Suppressor macrophage (primary cell): ENCODE measurements at regions not wholly inside any gene's neighbourhood (a gene's known extent, or its start where the extent isn't known, plus 50 kb on each side); places are given as distances from the start of the nearest gene placed in this dataset.

Experiments
- DNase-seq, 4 experiments: peaks; one replicate each; pipeline ENCODE4 v3.0.0-alpha.2; 2020 to 2022

- no peak for DNase-seq
These were observed 76.7 kb downstream of the TRIM29 start for GRCh38 chr11:120061036-120061760.

DNA sequence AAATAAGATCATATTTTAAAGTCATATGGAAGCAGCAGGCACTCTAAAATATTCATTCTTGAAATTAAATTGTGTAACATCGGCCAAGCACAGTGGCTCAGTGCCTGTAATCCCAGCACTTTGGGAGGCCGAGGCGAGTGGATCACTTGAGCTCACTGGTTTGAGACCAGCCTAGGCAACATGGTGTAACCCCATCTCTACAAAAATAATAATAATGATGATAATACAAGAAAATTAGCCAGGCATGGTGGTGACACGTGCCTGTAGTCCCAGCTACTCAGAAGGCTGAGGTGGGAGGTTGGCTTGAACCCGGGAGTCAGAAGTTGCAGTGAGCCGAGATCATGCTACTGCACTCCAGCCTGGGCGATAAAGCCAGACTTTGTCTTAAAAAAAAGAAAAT, 77.4 kb downstream of the TRIM29 start:
- no peak for DNase-seq

DNA sequence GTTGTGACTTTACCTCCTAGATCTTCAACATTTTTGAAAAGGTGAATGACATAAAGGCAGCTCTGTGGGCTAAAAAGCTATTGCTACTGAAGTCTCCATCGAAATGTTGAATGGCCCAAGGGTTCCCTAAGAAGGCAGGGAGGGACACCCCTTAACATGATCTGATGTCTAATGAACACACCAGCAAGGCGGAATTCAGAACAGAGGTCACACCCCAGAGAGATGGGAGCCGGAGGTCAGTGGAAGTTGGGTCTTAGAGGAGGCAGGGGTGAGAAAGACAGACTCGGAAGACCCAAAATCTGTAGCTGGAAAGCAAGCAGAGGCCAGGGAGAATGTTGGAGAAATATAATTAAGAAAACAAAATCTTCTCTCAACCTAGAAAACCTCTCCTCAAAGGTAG, 79.0 kb downstream of the TRIM29 start:
- DNase-seq: no peak

DNA sequence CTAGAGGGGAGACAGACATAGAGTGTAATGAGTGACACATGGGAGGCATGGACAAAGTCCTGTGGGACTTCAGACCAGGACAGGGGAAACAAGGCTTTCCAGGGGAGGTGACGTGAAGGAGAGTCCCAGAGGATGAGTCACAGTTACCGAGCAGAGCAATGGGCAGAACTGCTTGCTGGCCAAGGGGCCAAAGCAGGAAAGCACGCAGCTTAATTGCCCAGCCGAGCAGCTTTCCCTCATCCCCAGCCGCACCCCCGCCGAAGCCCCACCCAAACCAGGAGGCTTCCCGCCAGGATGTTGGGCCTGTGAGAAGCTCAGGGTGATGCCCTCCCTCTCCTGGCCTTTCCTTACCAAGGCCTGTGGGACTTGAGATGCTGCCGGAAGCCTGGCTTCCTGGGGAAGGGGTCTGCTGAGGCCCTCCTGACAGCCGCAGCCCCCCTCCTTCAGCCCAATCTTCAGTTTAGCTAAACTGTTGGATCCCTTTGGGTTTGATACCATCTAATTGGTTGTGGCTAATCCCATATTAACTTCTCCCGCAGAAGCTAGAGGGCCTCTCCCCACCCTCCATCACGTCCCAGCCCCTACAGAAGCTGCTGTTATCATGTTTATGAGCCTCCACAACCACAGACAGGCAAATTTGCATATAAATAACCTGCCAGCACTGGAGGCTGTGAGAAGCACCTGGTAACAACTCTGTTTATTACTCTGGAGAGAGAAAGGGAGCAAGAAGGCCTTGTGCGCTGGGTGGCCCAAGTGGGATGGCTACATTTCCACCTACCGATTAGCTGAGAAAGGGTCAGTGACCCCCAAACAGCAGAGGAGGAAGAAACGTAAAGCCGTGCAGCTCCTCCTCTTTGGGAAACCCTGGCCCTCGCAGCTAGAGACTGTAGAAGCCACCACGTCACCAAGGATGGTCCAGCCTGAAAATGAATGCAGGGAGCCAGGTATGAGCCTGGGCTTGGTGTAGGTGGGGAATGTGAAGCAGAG, 80.0 kb downstream of the TRIM29 start:
- no peak for DNase-seq

- DNase-seq: no peak
These were observed 80.9 kb downstream of the TRIM29 start for GRCh38 chr11:120057028-120057330.

- no peak for DNase-seq
These were observed 81.4 kb downstream of the TRIM29 start for GRCh38 chr11:120056301-120057027.

- DNase-seq: no peak
These were observed 82.3 kb downstream of the TRIM29 start for GRCh38 chr11:120055646-120056045.

DNA sequence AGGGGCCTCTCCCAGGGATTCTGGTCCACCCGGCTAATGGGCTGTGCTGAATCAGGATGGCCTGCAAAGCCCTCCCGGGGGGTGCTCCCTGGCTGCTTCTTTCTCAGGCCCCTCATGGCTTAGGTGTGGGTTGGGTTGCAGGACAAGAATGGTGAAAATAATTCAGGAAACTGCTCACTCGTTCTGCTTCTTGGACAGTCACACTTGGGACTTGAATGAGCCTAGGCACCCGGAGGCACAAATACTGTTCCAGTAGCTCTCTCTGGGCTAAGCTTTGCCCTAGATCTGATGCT, 83.2 kb downstream of the TRIM29 start:
- no peak for DNase-seq

DNA sequence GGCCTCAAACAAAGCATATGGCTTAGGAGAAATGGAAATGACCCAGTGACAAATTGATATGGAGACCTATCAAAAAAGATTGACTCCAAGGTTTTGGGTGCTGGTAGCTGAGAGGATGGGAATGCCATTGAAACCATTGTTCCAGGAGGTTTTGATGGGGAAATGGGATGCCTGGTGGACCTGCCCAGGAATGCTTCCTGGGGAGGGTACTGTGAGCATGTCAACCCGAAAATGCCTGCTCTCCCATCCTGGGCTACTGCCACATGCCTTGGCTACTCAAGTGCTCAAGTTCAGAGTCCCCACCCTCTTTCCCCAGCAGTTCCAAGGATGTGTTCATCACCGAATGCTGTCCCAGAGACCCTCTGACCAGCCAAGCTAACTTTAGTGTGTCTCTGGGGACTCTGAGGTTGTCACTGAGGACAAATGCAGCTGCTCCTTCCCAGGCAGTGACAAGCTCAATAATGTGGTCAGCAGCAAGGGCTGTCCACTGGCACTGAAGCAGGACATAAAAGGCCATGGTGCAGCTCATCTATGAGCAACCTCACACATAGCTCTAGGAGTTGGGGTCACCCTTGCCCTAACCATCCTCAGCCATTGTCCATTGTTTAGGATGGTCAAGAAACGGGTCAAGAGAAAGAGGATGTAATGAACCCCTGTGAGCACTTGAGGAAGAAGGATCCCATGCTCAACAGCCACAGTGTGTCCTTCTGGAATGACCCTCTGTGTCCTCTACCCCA, 83.7 kb downstream of the TRIM29 start:
- no peak for DNase-seq

DNA sequence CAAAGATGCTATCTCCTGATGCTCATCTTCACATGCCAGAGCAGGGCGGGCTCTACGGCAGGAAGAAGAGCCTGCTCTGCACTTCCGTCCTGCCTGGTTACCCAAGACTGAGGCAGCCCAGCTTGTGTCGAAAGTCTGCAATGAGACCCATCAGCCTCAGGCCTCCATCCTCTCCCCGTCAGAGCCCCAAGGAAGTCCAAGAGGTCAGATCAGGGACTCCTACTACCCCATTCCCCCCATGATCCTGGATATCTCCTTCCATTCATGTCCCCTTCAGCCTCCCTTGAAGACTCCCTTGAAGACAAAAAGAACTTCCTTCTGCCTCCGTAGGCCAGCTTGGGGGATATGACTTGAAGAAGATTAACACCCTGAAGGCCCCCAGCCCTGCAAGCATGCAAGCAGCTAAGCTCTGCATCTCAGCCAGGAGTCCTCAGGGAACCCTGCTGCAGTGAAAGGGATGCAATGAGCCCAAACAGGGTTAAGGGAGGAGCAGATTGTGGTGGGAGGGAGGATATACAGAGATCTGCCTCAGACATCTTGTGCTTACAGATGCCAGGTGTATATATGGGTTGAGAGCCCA, 85.6 kb downstream of the TRIM29 start:
- no peak for DNase-seq

GRCh38 chr11:120044011-120044675, 93.8 kb downstream of the TRIM29 start:
- DNase-seq: no peak

DNA sequence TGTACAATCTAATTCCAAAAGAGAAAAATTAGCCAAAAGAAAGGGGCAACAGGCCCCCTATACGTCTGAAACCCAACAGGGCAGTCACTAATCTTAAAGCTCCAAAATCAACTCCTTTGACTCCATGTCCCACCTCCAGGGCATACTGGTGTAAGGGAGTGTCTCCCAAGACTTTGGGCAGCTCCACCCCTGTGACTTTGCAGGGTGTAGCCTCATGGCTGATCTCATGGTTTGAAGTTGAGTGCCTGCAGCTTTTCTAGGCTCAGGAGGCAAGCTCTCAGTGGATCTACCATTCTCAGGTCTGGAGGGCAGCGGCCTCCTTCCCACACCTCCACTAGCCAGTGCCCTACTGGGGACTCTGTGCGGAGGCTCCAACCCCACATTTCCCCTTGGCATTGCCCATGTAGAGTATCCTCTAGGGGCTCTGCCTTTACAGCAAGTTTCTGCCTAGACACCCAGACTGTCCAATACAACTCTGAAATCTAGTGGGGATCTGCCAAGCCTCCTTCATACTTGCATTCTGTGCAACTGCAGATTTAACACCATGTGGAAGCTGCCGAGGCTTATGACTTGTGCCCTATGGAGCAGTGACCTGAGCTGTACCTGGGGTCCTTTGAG, 94.5 kb downstream of the TRIM29 start:
- no peak for DNase-seq

GRCh38 chr11:120041625-120042024, 96.3 kb downstream of the TRIM29 start:
- no peak for DNase-seq

DNA sequence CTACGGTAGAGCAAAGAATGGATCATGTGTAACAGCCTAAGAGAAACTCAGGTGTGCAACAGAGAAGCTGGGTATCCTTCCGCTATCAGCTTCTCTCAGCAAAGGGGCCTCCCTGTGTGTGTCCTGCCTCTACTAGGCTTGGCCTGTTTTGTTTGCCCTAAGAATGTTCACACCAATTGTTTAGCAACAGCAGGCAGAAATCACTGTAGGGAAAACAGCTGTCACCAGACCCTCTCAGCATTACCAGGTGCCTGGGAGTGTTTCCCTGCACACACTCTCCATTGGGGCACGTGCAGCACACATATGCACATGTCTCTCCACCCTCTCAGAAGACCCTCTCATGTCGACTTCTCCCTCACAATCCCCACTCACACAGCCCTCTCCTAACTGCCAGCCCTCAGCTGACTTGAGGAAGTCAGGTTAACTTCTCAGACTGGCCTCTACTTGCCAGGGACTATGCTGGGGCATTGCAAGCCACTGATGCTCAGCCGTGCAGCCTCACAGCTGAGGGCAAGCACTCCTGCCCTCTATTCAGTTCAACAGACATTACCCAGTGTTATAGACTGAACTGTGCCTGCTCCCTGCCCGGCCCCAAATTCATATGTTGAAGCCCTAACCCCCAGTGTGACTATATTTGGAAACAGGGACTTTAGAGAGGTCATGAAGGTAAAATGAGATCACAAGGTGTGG, 97.6 kb downstream of the TRIM29 start:
- no peak for DNase-seq

- DNase-seq: no peak
These were observed 98.9 kb downstream of the TRIM29 start for GRCh38 chr11:120039039-120039438.

DNA sequence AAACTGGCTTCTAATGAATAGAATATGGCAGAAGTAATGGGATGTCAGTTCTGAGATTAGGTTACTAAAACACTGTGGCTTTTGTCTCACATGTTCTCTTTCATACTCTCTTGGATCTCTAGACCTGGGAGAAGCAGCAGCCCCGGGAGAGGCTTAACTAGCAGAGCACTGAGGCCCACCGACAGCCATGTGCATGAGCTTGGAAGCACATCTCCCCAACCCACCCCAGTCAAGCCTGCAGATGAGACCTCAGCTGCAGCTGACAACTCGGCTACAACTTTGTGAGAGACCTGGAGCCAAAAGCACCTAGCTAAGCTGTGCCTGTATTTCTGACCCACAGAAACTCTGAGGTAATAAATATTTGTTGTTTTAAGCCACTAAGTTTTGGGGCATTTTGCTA, 100.8 kb downstream of the TRIM29 start:
- no peak for DNase-seq

DNA sequence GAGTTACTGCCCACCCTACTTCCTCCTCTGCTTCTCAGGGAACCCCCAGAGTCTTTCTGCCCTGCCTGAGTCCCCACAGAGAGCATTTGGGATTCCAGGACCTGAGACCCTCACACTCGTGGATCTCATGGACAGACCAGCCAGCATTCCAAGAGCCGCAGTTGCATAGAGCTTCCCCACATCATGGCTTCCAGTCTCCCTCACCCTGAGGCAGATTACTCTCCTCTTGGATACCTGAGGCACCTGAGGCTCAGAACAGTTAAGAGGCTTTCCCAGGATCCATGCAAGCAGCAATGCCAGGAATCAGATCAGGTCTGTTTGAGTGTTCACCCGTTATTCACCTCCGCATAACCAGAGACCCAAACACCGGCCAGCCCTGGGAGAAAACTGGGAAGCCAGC, 102.2 kb downstream of the TRIM29 start:
- no peak for DNase-seq

- no peak for DNase-seq
These were observed 102.9 kb downstream of the TRIM29 start for GRCh38 chr11:120034881-120035630.

DNA sequence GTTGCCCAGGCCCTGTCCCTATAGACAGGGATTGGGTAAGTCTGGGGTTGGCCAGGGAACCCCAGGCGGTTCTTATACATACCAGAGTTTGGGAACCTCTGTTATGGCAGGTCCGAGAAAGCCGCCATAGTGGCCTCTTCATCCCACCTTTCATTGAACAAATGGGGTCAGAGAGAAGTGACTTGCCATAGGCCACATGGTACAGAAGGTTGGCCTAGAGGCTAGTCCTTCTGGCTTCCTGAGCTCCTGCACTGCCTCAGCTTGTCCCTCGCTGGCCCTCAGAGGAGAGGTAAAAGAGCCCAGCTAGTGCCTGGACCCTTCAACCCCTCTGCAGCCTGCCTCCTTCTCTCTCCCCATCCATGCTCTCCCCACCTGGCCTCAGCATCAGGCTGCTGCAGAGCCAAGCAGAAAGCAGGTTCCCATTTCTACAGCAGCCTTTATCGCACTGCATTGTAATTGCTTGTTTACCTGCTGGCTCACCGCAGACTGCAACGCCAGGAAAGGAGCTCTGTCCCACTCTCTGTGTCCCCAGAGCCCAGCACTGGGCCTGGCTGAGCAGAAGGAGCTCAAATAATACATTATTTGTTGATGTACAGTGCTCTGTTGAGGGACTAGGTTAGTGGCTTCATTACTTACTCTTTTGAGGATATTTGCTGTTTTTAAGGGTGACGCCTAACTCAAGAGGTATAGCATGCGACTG, 103.6 kb downstream of the TRIM29 start:
- DNase-seq: no peak
